PC-9 (cell line): ENCODE measurements at regions not wholly inside any gene's neighbourhood (a gene's known extent, or its start where the extent isn't known, plus 50 kb on each side); places are given as distances from the start of the nearest gene placed in this dataset.

ENCODE experiments used
- BruUV-seq: library from RNA; stranded (reverse); fragments of 400-500 nt; replicated peaks from 2 replicates; lab custom pipeline; 2021; lab: Mats Ljungman, UMichigan
- CTCF ChIA-PET: fragments of 300-600 bp; sonication (Branson Sonifier 250); formaldehyde crosslinking; loops from one replicate; lab custom pipeline; 2022; ENCODE audit warnings: antibody characterized with exemption; lab: Charles Lee
- POLR2A ChIA-PET: fragments of 300-600 bp; sonication (Branson Sonifier 250); formaldehyde crosslinking; loops from one replicate; lab custom pipeline; 2022; ENCODE audit warnings: antibody characterized with exemption; ENCODE audit not compliant: unreplicated experiment; lab: Charles Lee
- DNase-seq, 2 experiments: peaks; one replicate each; pipeline versions ENCODE4 v3.0.0 to v3.0.0-alpha.2; 2015 to 2022; ENCODE audit warnings: mixed read lengths in 1 of 2
- H2AFZ ChIP-seq: fragments of 200-600 bp; sonication (generic); 2 replicates; pipeline ENCODE4 v1.8.1; 2017; ENCODE audit warnings: antibody characterized with exemption
- H3F3A ChIP-seq: fragments of 200-600 bp; sonication (generic); 2 replicates; pipeline ENCODE4 v1.8.1; 2017; ENCODE audit warnings: antibody characterized with exemption, mild to moderate bottlenecking, low read depth; ENCODE audit not compliant: insufficient read depth
- H3K27ac ChIP-seq: fragments of 200-600 bp; sonication (generic); 2 replicates; pipeline ENCODE4 v1.6.1; 2016; ENCODE audit warnings: mixed run types
- H3K27me3 ChIP-seq: fragments of 200-600 bp; sonication (generic); 2 replicates; pipeline ENCODE4 v1.6.1; 2016; ENCODE audit warnings: low read depth, mixed run types; ENCODE audit not compliant: insufficient read depth
- H3K36me3 ChIP-seq: fragments of 200-600 bp; sonication (generic); 2 replicates; pipeline ENCODE4 v1.6.1; 2016; ENCODE audit warnings: low read depth, mixed run types
- H3K4me1 ChIP-seq: fragments of 200-600 bp; sonication (generic); replicated peaks from 2 replicates; pipeline ENCODE4 v1.6.1; 2016; ENCODE audit warnings: mixed run types; ENCODE audit not compliant: insufficient read depth
- H3K4me2 ChIP-seq: fragments of 200-600 bp; sonication (generic); 2 replicates; pipeline ENCODE4 v1.6.1; 2017; ENCODE audit warnings: mixed run types
- H3K4me3 ChIP-seq: fragments of 200-600 bp; sonication (generic); 2 replicates; pipeline ENCODE4 v1.6.1; 2016; ENCODE audit warnings: mixed run types
- H3K79me2 ChIP-seq: fragments of 200-600 bp; sonication (generic); 2 replicates; pipeline ENCODE4 v1.6.1; 2017; ENCODE audit warnings: low read depth, mixed run types
- H3K9me2 ChIP-seq: fragments of 200-600 bp; sonication (generic); 2 replicates; pipeline ENCODE4 v1.8.1; 2017; ENCODE audit warnings: mild to moderate bottlenecking; ENCODE audit not compliant: insufficient read depth
- H3K9me3 ChIP-seq: fragments of 200-600 bp; sonication (generic); 2 replicates; pipeline ENCODE4 v1.8.1; 2016; ENCODE audit warnings: low read depth; ENCODE audit not compliant: insufficient read depth
- H4K20me1 ChIP-seq: fragments of 200-600 bp; sonication (generic); 2 replicates; pipeline ENCODE4 v1.8.1; 2017; ENCODE audit not compliant: insufficient read depth
- CTCF ChIP-seq: fragments of 200-600 bp; sonication (generic); conservative IDR thresholded peaks from 2 replicates; pipeline ENCODE4 v1.6.1; 2017; ENCODE audit warnings: mixed run types, antibody characterized with exemption, mild to moderate bottlenecking, moderate library complexity
- EZH2 ChIP-seq: fragments of 200-600 bp; sonication (generic); IDR thresholded peaks from 2 replicates; pipeline ENCODE4 v1.8.0; 2017; ENCODE audit warnings: antibody characterized with exemption, low read depth
- intact Hi-C: fragments of 100-400 bp; cut with micrococcal nuclease; formaldehyde crosslinking; loops from one replicate; pipeline ENCODE4 v1.10.0; 2022; ENCODE audit not compliant: unreplicated experiment

GRCh38 chr10:121183236-121183635 lies 332.1 kb downstream of the WDR11 start:
- H3F3A ChIP-seq = no peaks in the 10 kb centered on the region
- H3K79me2 ChIP-seq = no peaks in the 10 kb centered on the region
- no peak overlapping the region for H3K4me3 ChIP-seq
- H3K9me2 ChIP-seq = no peaks in the 10 kb centered on the region
- H3K27me3 ChIP-seq = peaks cover 13% of the 10 kb centered on the region; the same call in 1 of the 2 replicates
- no peak overlapping the region for H2AFZ ChIP-seq
- H3K4me2 ChIP-seq = no peak overlapping the region
- intact Hi-C loops = no loop called here
- no peak for DNase-seq
- TF ChIP-seq CTCF = no peak
- no peak for TF ChIP-seq EZH2
- H3K9me3 ChIP-seq = no peaks in the 10 kb centered on the region
- ChIA-PET POLR2A (no interaction called here), CTCF (no interaction called here)
- no peaks in the 10 kb centered on the region for H3K4me1 ChIP-seq
- BruUV-seq = no TSS peak
- no peaks in the 10 kb centered on the region for H3K36me3 ChIP-seq
- no peaks in the 10 kb centered on the region for H4K20me1 ChIP-seq
- H3K27ac ChIP-seq = no peak overlapping the region

GRCh38 chr10:121183707-121184106 lies 332.5 kb downstream of the WDR11 start:
- ChIA-PET CTCF (no interaction called here), POLR2A (no interaction called here)
- no peak for TF ChIP-seq CTCF
- no peak for TF ChIP-seq EZH2
- Histone ChIP-seq H3K4me3 (no peak overlapping the region), H3K79me2 (no peaks in the 10 kb centered on the region), H3K4me2 (no peak overlapping the region), H3K27ac (no peak overlapping the region), H3K9me3 (no peaks in the 10 kb centered on the region), H3F3A (no peaks in the 10 kb centered on the region), H3K4me1 (no peaks in the 10 kb centered on the region), H3K27me3 (peaks cover 13% of the 10 kb centered on the region; the same call in 1 of the 2 replicates), H3K36me3 (no peaks in the 10 kb centered on the region), H3K9me2 (no peaks in the 10 kb centered on the region), H2AFZ (no peak overlapping the region), H4K20me1 (no peaks in the 10 kb centered on the region)
- no TSS peak for BruUV-seq
- intact Hi-C loops = no loop called here
- no peak for DNase-seq

GRCh38 chr10:121185816-121186455 lies 334.8 kb downstream of the WDR11 start:
- no TSS peak for BruUV-seq
- intact Hi-C loops = no loop called here
- Histone ChIP-seq H3K9me3 (no peaks in the 10 kb centered on the region), H3K79me2 (no peaks in the 10 kb centered on the region), H3K36me3 (no peaks in the 10 kb centered on the region), H4K20me1 (no peaks in the 10 kb centered on the region), H3K4me3 (no peak overlapping the region), H3K27me3 (peaks cover 13% of the 10 kb centered on the region; the same call in 1 of the 2 replicates), H3K4me1 (no peaks in the 10 kb centered on the region), H3F3A (no peaks in the 10 kb centered on the region), H2AFZ (no peak overlapping the region), H3K27ac (no peak overlapping the region), H3K9me2 (no peaks in the 10 kb centered on the region), H3K4me2 (no peak overlapping the region)
- no peak for DNase-seq
- ChIA-PET POLR2A (no interaction called here), CTCF (no interaction called here)
- TF ChIP-seq EZH2 (no peak), CTCF (no peak)
